Kidney (tissue), 13 donors: ENCODE measurements at regions not wholly inside any gene's neighbourhood (a gene's known extent, or its start where the extent isn't known, plus 50 kb on each side); places are given as distances from the start of the nearest gene placed in this dataset.

Experiments
- DNase-seq, 5 donors: peaks; one replicate each; pipeline ENCODE4 v3.0.0-alpha.2; 2013 to 2020
- FAIRE-seq: peaks from 2 replicates; lab custom pipeline; 2012; peaks lifted over from hg19 to GRCh38; lab: Jason Lieb, UNC
- H3K27ac ChIP-seq, 2 donors: one replicate each; pipeline ENCODE4 v1.7.0; 2013; ENCODE audit warnings: low read depth in 2 of 2, low read length in 2 of 2, inconsistent platforms in 1 of 2
- H3K27me3 ChIP-seq: one replicate; pipeline ENCODE4 v1.7.1; 2013; ENCODE audit warnings: low read length, inconsistent platforms; ENCODE audit not compliant: control insufficient read depth, insufficient read depth
- H3K36me3 ChIP-seq, 3 donors: one replicate each; pipeline versions ENCODE4 v1.7.0 to v1.7.1; 2013; ENCODE audit warnings: low read length in 3 of 3, control low read depth in 1 of 3, inconsistent platforms in 1 of 3; ENCODE audit not compliant: insufficient read depth in 3 of 3, control insufficient read depth in 2 of 3
- H3K4me1 ChIP-seq, 3 donors: one replicate each; pipeline versions ENCODE4 v1.7.0 to v1.7.1; 2013; ENCODE audit warnings: low read length in 3 of 3, inconsistent platforms in 1 of 3, low read depth in 1 of 3; ENCODE audit not compliant: control insufficient read depth in 2 of 3, insufficient read depth in 2 of 3
- H3K4me3 ChIP-seq, 3 donors: one replicate each; pipeline versions ENCODE4 v1.7.0 to v1.8.1; 2013; ENCODE audit warnings: low read length in 3 of 3, control low read depth in 1 of 3, inconsistent platforms in 1 of 3
- H3K9ac ChIP-seq, 3 donors: one replicate each; pipeline versions ENCODE4 v1.7.0 to v1.7.1; 2013; ENCODE audit warnings: low read length in 3 of 3, control low read depth in 1 of 3, inconsistent platforms in 1 of 3
- H3K9me3 ChIP-seq, 3 donors: one replicate each; pipeline versions ENCODE4 v1.7.0 to v1.7.1; 2013; ENCODE audit warnings: low read length in 3 of 3, control low read depth in 1 of 3, inconsistent platforms in 1 of 3; ENCODE audit not compliant: control insufficient read depth in 2 of 3, insufficient read depth in 1 of 3
- intact Hi-C: fragments of 100-400 bp; cut with DNase I; formaldehyde crosslinking; loops from one replicate; pipeline ENCODE4 v1.11.1; 2022
- TF ChIP-seq, protein P1 (sequence below): IDR thresholded peaks from 3 replicates; pipeline ENCODE4 v1.5.1; 2012; ENCODE audit warnings: mild to moderate bottlenecking, moderate library complexity, borderline replicate concordance; ENCODE audit not compliant: insufficient read depth; ENCODE audit errors: extremely low read depth
- donor health status: control.
- donor health status: control.
- donor health status: control.
- donor health status: control.
- donor health status: control.
- donor health status: DM: yes; HTN: yes; CAD: no.
- donor health status: Normal renal cell carcinoma (clear cell type).

DNA sequence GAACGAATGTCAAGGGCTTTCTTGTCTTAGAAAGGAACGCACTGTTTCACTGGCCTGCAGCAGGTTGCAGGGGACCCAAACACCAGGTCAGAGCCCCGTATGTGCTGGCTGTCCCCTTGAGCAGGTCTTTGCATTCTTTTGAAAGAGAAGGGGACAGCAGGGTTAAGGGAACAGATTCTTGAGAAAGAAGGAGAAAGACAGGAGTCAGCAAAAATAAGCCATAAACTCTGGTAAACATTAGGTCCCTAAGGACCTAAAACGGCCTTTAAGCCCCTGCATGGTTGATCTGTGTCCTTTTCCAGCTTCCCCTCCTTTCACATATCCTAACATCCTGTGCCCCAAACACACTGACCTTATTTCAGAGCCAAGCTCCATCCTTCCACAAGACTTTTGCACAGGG lies 190.8 kb upstream of the ADRA1B start:
- intact Hi-C loops, result no loop called here
- FAIRE-seq (no peak), DNase-seq (no peak)
- Histone ChIP-seq H3K9me3 (no peaks in the 10 kb centered on the region), H3K4me3 (no peak overlapping the region), H3K27ac (no peak overlapping the region), H3K27me3 (no peaks in the 10 kb centered on the region), H3K4me1 (peaks cover 0 to 2% (median 0%) of the 10 kb centered on the region in 3 donors), H3K9ac (no peak overlapping the region), H3K36me3 (no peaks in the 10 kb centered on the region)
- TF ChIP-seq, protein P1, sequence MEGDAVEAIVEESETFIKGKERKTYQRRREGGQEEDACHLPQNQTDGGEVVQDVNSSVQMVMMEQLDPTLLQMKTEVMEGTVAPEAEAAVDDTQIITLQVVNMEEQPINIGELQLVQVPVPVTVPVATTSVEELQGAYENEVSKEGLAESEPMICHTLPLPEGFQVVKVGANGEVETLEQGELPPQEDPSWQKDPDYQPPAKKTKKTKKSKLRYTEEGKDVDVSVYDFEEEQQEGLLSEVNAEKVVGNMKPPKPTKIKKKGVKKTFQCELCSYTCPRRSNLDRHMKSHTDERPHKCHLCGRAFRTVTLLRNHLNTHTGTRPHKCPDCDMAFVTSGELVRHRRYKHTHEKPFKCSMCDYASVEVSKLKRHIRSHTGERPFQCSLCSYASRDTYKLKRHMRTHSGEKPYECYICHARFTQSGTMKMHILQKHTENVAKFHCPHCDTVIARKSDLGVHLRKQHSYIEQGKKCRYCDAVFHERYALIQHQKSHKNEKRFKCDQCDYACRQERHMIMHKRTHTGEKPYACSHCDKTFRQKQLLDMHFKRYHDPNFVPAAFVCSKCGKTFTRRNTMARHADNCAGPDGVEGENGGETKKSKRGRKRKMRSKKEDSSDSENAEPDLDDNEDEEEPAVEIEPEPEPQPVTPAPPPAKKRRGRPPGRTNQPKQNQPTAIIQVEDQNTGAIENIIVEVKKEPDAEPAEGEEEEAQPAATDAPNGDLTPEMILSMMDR, result no peak

DNA sequence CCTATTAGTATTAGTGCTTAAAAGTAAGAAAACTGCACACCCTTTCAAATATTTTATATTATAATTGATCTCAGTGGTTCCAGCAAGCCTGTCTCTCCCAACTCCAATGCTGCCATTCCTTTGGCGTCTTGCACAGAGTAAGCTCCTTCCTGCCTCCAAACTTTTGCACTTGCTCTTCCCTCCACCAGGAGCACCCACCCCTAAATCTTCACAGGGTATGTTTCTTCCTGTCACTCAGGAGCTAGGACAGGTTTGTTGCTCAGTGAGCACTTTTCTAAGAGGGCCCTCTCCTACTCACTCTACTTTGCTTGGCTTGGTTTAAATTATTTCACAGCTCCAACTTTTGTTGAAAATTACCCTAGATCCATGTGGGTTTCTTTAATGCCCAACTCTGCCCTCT lies 189.1 kb upstream of the ADRA1B start:
- no peak for FAIRE-seq
- Histone ChIP-seq H3K9ac (no peak overlapping the region), H3K4me3 (no peak overlapping the region), H3K27me3 (no peaks in the 10 kb centered on the region), H3K36me3 (no peaks in the 10 kb centered on the region), H3K27ac (no peak overlapping the region), H3K4me1 (peaks cover 0 to 2% (median 0%) of the 10 kb centered on the region in 3 donors), H3K9me3 (no peaks in the 10 kb centered on the region)
- no peak for DNase-seq
- TF ChIP-seq, protein P1, result no peak
- intact Hi-C loops, result no loop called here

DNA sequence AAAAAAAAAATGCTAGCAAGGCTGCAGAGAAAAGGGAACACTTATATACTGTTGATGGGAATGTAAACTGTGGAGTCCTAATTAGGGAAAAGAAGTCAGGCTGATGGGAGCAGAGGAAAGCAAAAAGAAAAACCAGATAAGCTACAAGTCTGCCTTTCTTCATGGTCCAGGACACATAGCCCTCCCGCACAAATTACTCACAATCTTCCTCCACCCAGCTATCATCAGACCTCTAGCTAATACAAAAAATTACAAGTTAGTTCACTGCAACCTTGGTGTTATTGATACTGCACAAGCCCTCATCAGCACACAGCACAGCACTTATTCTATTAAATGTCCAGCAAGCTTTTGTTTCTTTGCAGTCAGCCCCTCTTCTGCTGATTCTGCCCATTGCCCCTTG lies 186.0 kb upstream of the ADRA1B start:
- Histone ChIP-seq H3K36me3 (no peaks in the 10 kb centered on the region), H3K9ac (no peak overlapping the region), H3K27ac (no peak overlapping the region), H3K27me3 (no peaks in the 10 kb centered on the region), H3K4me3 (no peak overlapping the region), H3K9me3 (no peaks in the 10 kb centered on the region), H3K4me1 (no peaks in the 10 kb centered on the region)
- FAIRE-seq, result no peak
- TF ChIP-seq, protein P1, result no peak
- DNase-seq, result no peak
- intact Hi-C loops, result no loop called here

DNA sequence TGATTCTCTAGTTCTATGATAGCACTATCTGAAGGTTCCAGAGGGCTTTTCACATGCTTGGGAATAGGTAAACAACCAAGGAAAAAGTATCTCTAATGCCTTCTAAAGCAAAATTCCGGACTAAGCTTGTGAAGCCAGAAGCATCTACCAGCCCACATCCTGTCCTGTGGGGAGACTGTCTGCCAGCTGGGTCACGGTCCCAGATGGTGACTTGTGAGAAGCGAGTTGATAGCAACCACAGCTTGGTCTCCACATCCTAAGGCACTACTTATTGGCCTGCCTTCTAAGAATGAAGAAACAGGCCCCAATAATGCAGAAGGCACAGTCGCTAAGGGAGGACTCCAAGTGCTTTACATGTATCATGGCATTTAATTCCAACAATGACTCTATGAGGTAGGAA lies 184.1 kb upstream of the ADRA1B start:
- FAIRE-seq (no peak), DNase-seq (no peak)
- no peaks in the 10 kb centered on the region for H3K27me3 ChIP-seq
- H3K9me3 ChIP-seq, result no peaks in the 10 kb centered on the region
- intact Hi-C loops, result no loop called here
- no peaks in the 10 kb centered on the region for H3K4me1 ChIP-seq
- TF ChIP-seq, protein P1, result no peak
- no peak overlapping the region for H3K27ac ChIP-seq
- H3K9ac ChIP-seq, result no peak overlapping the region
- H3K36me3 ChIP-seq, result no peaks in the 10 kb centered on the region
- H3K4me3 ChIP-seq, result no peak overlapping the region
